Stomach (tissue), 4 donors: ENCODE measurements at regions not wholly inside any gene's neighbourhood (a gene's known extent, or its start where the extent isn't known, plus 50 kb on each side); places are given as distances from the start of the nearest gene placed in this dataset.

Source experiments
- EP300 ChIP-seq: sonication (generic); formaldehyde crosslinking; IDR thresholded peaks from one replicate; pipeline ENCODE4 v1.6.1; 2017; ENCODE audit warnings: antibody characterized with exemption
- POLR2AphosphoS5 ChIP-seq, 3 donors: sonication (generic); formaldehyde crosslinking; IDR thresholded peaks; one replicate each; pipeline ENCODE4 v1.6.1; 2016; ENCODE audit warnings: antibody characterized with exemption in 3 of 3
- TF ChIP-seq, protein P1 (sequence below), 7 experiments: fragments of 450-650 bp in 4 of 7; fragments of 200-600 bp in 3 of 7; sonication (generic) in 3 of 7; IDR thresholded peaks; one replicate each; pipeline ENCODE4 v1.5.1; 2016 to 2019; ENCODE audit warnings: antibody characterized with exemption in 7 of 7, control low read depth in 2 of 7, mild to moderate bottlenecking in 1 of 7

DNA sequence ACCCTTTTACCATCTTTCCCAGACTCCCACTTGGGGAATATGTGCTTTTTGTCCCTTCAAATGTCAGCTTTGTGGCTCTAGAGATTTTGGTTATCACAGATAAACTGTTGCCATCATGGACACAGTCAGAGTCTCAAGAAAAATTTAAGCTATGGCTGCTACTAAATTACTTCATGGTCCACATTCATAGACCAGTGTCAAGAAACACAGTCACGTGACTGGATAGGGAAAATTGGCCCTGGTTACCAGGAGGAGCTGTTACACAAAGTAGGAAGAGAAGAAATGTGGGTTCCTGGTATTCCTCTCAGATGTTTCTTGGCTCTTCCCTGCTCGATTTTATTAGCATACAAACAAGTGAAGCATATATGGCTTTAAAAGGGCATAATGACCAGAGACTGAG is 348.9 kb downstream of the NDFIP2 start:
- TF ChIP-seq, protein P1, sequence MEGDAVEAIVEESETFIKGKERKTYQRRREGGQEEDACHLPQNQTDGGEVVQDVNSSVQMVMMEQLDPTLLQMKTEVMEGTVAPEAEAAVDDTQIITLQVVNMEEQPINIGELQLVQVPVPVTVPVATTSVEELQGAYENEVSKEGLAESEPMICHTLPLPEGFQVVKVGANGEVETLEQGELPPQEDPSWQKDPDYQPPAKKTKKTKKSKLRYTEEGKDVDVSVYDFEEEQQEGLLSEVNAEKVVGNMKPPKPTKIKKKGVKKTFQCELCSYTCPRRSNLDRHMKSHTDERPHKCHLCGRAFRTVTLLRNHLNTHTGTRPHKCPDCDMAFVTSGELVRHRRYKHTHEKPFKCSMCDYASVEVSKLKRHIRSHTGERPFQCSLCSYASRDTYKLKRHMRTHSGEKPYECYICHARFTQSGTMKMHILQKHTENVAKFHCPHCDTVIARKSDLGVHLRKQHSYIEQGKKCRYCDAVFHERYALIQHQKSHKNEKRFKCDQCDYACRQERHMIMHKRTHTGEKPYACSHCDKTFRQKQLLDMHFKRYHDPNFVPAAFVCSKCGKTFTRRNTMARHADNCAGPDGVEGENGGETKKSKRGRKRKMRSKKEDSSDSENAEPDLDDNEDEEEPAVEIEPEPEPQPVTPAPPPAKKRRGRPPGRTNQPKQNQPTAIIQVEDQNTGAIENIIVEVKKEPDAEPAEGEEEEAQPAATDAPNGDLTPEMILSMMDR (IDR thresholded peaks at IDR 0.05) = no peak
- TF ChIP-seq EP300 = no peak
- TF ChIP-seq POLR2AphosphoS5 (IDR thresholded peaks at IDR 0.05) = no peak
